Muscle of back (tissue), 3 donors: ENCODE measurements at regions not wholly inside any gene's neighbourhood (a gene's known extent, or its start where the extent isn't known, plus 50 kb on each side); places are given as distances from the start of the nearest gene placed in this dataset.

Source experiments
- DNase-seq, 3 donors: peaks; one replicate each; pipeline versions ENCODE4 v3.0.0 to v3.0.0-alpha.2; 2013

GRCh38 chr22:48185071-48186055 is 1422.9 kb downstream of the TBC1D22A start:
- peak in 1 of 3 donors; percentile 9 for DNase-seq

GRCh38 chr22:48182846-48183805 is 1420.7 kb downstream of the TBC1D22A start:
- DNase-seq, result no peak

- DNase-seq, result no peak
These were observed 1419.6 kb downstream of the TBC1D22A start for GRCh38 chr22:48182031-48182430.

GRCh38 chr22:48181263-48181955 is 1419.0 kb downstream of the TBC1D22A start:
- DNase-seq, result no peak

GRCh38 chr22:48180631-48181030 is 1418.2 kb downstream of the TBC1D22A start:
- no peak for DNase-seq

DNA sequence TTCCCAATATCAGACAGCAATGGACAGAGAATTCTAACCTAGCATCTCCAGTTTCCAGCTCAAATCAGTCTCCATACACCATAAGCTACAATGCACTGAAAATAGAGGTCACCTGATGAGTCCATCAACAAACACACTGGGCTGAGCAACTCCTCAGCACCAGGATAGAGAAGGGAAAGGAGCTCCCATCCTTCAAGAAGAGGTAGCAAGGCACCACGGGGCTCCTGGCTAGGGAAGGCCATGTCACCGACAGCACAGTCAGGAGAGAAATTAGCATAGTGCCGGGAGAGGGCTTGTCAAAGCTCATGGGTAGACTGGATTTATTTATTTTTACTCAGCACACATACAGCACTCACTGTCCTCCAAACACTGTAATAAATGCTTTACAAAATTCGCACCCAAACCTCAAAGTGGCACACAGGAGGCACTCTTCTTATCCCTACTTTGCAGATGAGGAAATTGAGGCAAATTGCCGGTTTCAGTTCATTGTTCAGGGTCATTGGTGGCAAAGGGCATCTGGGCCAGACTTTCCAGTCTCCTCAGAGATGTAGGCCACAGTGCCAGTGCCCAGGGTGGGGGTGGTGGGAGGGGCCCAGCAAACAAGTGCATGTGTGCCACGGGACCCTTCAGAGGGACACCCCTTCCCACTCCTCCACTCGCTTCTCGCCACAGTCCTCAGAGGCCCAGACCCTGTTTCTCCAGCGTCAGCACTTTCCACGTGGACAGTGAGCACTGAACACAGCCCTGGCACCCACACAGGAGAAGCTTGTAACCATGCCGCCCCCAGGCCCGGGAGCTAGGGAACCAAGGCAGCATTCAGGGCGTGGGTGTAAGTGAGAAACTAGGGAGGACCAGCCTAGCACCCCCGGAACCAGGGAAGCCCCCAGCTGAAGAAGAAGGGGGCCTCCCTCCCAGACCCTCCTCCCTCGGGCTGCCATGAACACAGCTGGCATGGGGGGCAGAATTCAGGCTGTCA is 1417.4 kb downstream of the TBC1D22A start:
- no peak for DNase-seq

GRCh38 chr22:48178536-48178935 is 1416.1 kb downstream of the TBC1D22A start:
- no peak for DNase-seq

GRCh38 chr22:48177631-48178030 is 1415.2 kb downstream of the TBC1D22A start:
- no peak for DNase-seq

DNA sequence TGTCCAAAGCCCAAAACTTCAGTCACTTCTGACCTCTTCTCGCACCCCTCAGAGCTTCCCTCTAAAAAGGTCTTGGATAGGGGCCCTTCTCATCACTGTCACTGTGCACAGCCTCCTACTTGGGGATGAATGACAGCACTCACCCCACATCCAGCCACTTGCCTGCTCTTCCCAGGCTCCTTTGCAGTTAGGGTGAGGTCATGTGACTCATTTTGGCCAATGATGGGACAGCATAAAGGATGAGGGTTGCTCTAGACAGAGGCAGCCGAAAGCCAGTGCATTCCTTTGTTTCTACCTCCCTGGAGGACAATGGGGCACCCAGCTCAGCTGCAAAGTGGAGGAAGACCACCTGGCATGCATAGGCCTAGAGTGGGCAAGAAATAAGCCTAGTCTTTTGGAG is 1413.3 kb downstream of the TBC1D22A start:
- no peak for DNase-seq

- DNase-seq, result no peak
These were observed 1411.3 kb downstream of the TBC1D22A start for GRCh38 chr22:48173773-48174160.

- DNase-seq, result peak in 1 of 3 donors; percentile 3
These were observed 1410.8 kb downstream of the TBC1D22A start for GRCh38 chr22:48173061-48173772.

- no peak for DNase-seq
These were observed 1408.8 kb downstream of the TBC1D22A start for GRCh38 chr22:48171271-48171691.

GRCh38 chr22:48169227-48169626 is 1406.8 kb downstream of the TBC1D22A start:
- no peak for DNase-seq

DNA sequence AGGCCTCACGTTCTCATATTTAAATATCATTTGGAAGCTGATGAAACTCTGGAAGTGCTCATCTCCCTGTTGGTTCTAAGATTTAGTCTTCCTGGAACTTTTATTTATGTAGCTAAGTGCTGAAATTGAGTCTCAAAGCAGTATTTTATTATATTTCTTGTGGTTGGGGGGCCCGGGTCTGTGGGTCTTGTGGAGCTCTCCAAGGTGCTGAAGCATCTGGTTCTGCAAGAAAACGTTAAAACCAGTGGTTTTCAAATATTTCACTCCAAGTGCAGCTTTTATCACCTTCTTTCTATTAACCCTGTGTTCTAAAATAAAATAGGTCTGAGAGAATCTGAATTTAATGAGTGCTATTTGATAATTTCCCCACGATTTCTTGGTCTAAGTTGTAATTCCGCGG is 1404.8 kb downstream of the TBC1D22A start:
- DNase-seq, result peak in 1 of 3 donors; percentile 18

- DNase-seq, result no peak
These were observed 1398.8 kb downstream of the TBC1D22A start for GRCh38 chr22:48161298-48161697.

- DNase-seq, result no peak
These were observed 1395.2 kb downstream of the TBC1D22A start for GRCh38 chr22:48157676-48158075.

- DNase-seq, result no peak
These were observed 1394.3 kb downstream of the TBC1D22A start for GRCh38 chr22:48156603-48157355.

DNA sequence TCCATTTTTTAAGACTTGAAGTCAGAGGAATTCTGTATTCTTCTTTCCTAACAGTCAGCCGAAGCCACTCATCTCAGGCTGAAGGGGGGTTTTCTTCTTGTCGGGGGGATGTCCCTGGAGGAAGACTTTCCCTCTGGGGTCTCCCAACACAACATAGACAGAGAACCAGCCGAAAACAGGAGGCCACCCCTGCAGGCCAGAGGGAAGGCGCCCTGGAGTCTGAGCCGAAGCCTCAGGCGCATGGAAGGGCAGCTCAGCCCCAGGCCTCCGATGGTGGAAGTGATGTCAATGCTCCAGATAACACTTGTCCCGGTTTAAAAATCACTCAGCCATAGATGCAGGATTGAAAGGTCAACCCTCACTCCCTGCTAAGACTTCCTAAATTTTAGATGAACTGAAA is 1393.0 kb downstream of the TBC1D22A start:
- DNase-seq, result no peak

GRCh38 chr22:48154943-48155240 is 1392.4 kb downstream of the TBC1D22A start:
- no peak for DNase-seq
